Left lung (tissue), 4 donors: ENCODE measurements at regions not wholly inside any gene's neighbourhood (a gene's known extent, or its start where the extent isn't known, plus 50 kb on each side); places are given as distances from the start of the nearest gene placed in this dataset.

Experiments used
- ATAC-seq: fragments of 200-7000 bp; cut with Tn5 transposase; one replicate; pipeline ENCODE4 v1.9.1; 2020; ENCODE audit warnings: moderate library complexity
- DNase-seq, 4 donors: peaks; one replicate each; pipeline ENCODE4 v3.0.0-alpha.2; 2013 to 2020
- H3K27ac ChIP-seq, 2 donors: fragments of 200-600 bp; sonication (generic) in 1 of 2; one replicate each; pipeline versions ENCODE4 v1.5.0 to v1.8.0; 2020 to 2021
- H3K27me3 ChIP-seq, 2 donors: fragments of 200-600 bp; sonication (generic) in 1 of 2; one replicate each; pipeline versions ENCODE4 v1.5.0 to v1.8.0; 2020 to 2021
- H3K36me3 ChIP-seq, 2 donors: fragments of 200-600 bp; sonication (generic) in 1 of 2; one replicate each; pipeline versions ENCODE4 v1.5.0 to v1.8.0; 2020 to 2021
- H3K4me1 ChIP-seq, 2 donors: fragments of 200-600 bp; one replicate each; pipeline ENCODE4 v1.8.0; 2021
- H3K4me3 ChIP-seq, 2 donors: fragments of 200-600 bp; sonication (generic) in 1 of 2; one replicate each; pipeline versions ENCODE4 v1.5.0 to v1.8.0; 2020 to 2021; ENCODE audit warnings: mild to moderate bottlenecking in 1 of 2
- H3K9me3 ChIP-seq, 2 donors: fragments of 200-600 bp; sonication (generic) in 1 of 2; one replicate each; pipeline versions ENCODE4 v1.5.0 to v1.8.0; 2020 to 2021
- CTCF ChIP-seq, 2 donors: fragments of 200-600 bp; sonication (generic) in 1 of 2; IDR thresholded peaks; one replicate each; pipeline versions ENCODE4 v1.5.0 to v1.8.0; 2021; ENCODE audit warnings: antibody characterized with exemption in 2 of 2
- intact Hi-C, 2 donors: fragments of 100-400 bp; cut with DNase I; formaldehyde crosslinking; loops; one replicate each; pipeline versions ENCODE4 v1.11.2 to v1.14.2; 2022
- donor health status: DM: no; HTN: yes; CAD: no.
- donor health status: DM: no; HTN: no; CAD: no.

- DNase-seq (no peak), ATAC-seq (no peak)
- TF ChIP-seq CTCF (IDR thresholded peaks at IDR 0.05): no peak
- peaks cover 0 to 7% of the 10 kb centered on the region in 2 donors for H3K27me3 ChIP-seq
- H3K27ac ChIP-seq: no peak overlapping the region
- no peak overlapping the region for H3K4me3 ChIP-seq
- no peaks in the 10 kb centered on the region for H3K36me3 ChIP-seq
- H3K4me1 ChIP-seq: no peaks in the 10 kb centered on the region
- intact Hi-C loops: no loop called here
- H3K9me3 ChIP-seq: no peaks in the 10 kb centered on the region
Observed at GRCh38 chr5:167905919-167906853, 385.3 kb upstream of the WWC1 start.

GRCh38 chr5:167908606-167909005 is 382.8 kb upstream of the WWC1 start:
- DNase-seq (no peak), ATAC-seq (no peak)
- Histone ChIP-seq H3K4me3 (no peak overlapping the region), H3K27me3 (peaks cover 0 to 7% of the 10 kb centered on the region in 2 donors), H3K4me1 (no peaks in the 10 kb centered on the region), H3K36me3 (no peaks in the 10 kb centered on the region), H3K27ac (no peak overlapping the region), H3K9me3 (no peaks in the 10 kb centered on the region)
- intact Hi-C loops: no loop called here
- no peak for TF ChIP-seq CTCF (IDR thresholded peaks at IDR 0.05)

GRCh38 chr5:167912941-167913665 is 378.3 kb upstream of the WWC1 start:
- no peak for DNase-seq
- TF ChIP-seq CTCF (IDR thresholded peaks at IDR 0.05): no peak
- Histone ChIP-seq H3K4me1 (no peaks in the 10 kb centered on the region), H3K9me3 (no peaks in the 10 kb centered on the region), H3K36me3 (no peaks in the 10 kb centered on the region), H3K27me3 (peaks cover 0 to 6% of the 10 kb centered on the region in 2 donors), H3K27ac (no peak overlapping the region), H3K4me3 (no peak overlapping the region)
- intact Hi-C loops: no loop called here
- ATAC-seq: no peak

- TF ChIP-seq CTCF (IDR thresholded peaks at IDR 0.05): no peak
- Histone ChIP-seq H3K27me3 (peaks cover 0 to 6% of the 10 kb centered on the region in 2 donors), H3K4me3 (no peak overlapping the region), H3K9me3 (no peaks in the 10 kb centered on the region), H3K27ac (no peak overlapping the region), H3K4me1 (no peaks in the 10 kb centered on the region), H3K36me3 (no peaks in the 10 kb centered on the region)
- DNase-seq: no peak
- ATAC-seq: no peak
- intact Hi-C loops: no loop called here
Observed at GRCh38 chr5:167915237-167915636, 376.2 kb upstream of the WWC1 start.

- DNase-seq (no peak), ATAC-seq (no peak)
- Histone ChIP-seq H3K4me3 (no peak overlapping the region), H3K27ac (no peak overlapping the region), H3K27me3 (peaks cover 0 to 6% of the 10 kb centered on the region in 2 donors), H3K36me3 (no peaks in the 10 kb centered on the region), H3K9me3 (no peaks in the 10 kb centered on the region), H3K4me1 (no peaks in the 10 kb centered on the region)
- no peak for TF ChIP-seq CTCF (IDR thresholded peaks at IDR 0.05)
- intact Hi-C loops: no loop called here
Observed at GRCh38 chr5:167916261-167916691, 375.2 kb upstream of the WWC1 start.
